Muscle of leg (tissue), 3 donors: ENCODE measurements at regions not wholly inside any gene's neighbourhood (a gene's known extent, or its start where the extent isn't known, plus 50 kb on each side); places are given as distances from the start of the nearest gene placed in this dataset.

Experiments
- DNase-seq: peaks from one replicate; pipeline ENCODE4 v3.0.0; 2013
- H3K27ac ChIP-seq: one replicate; pipeline ENCODE4 v1.5.1; 2013; ENCODE audit warnings: mild to moderate bottlenecking, low read length, control low read depth
- H3K27me3 ChIP-seq: one replicate; pipeline ENCODE4 v1.6.1; 2013; ENCODE audit warnings: low read length; ENCODE audit not compliant: control insufficient read depth, insufficient read depth
- H3K36me3 ChIP-seq: one replicate; pipeline ENCODE4 v1.6.1; 2013; ENCODE audit warnings: low read length; ENCODE audit not compliant: control insufficient read depth, insufficient read depth
- H3K4me1 ChIP-seq: one replicate; pipeline ENCODE4 v1.6.1; 2013; ENCODE audit warnings: low read length; ENCODE audit not compliant: control insufficient read depth, insufficient read depth
- H3K4me3 ChIP-seq: one replicate; pipeline ENCODE4 v1.5.1; 2013; ENCODE audit warnings: low read length, control low read depth
- H3K9me3 ChIP-seq: replicated peaks from 2 replicates; pipeline ENCODE4 v1.6.1; 2013; ENCODE audit warnings: low read depth, low read length; ENCODE audit not compliant: control insufficient read depth
- WGBS: methylation state at CpG from one replicate; pipeline ENCODE4 v1.1.5; 2013; ENCODE audit warnings: missing lambda C conversion rate; ENCODE audit not compliant: insufficient coverage; 5-methylcytosine and 5-hydroxymethylcytosine counted together

DNA sequence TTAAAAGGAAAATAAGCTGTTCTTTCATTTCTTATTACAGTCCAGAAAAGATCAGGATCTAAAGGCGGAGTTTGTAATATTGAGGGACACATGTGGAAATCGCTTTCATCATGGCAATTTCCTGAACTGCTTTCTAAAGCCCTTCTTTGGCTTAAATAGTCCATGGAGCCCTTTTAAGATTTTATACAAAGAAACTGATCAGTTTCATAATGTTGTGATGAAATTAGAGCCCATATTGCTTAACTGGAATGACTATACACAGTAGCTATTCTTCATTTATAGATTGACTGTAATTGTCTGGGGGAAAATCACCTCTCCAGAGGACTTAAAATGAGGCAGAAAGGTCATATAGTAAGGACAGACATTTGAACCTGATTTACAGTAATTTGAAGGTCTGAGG, 322.2 kb downstream of the ETAA1 start:
- WGBS, result no CpG with 5 or more reads among the region's 2 CpGs
- DNase-seq, result no peak

DNA sequence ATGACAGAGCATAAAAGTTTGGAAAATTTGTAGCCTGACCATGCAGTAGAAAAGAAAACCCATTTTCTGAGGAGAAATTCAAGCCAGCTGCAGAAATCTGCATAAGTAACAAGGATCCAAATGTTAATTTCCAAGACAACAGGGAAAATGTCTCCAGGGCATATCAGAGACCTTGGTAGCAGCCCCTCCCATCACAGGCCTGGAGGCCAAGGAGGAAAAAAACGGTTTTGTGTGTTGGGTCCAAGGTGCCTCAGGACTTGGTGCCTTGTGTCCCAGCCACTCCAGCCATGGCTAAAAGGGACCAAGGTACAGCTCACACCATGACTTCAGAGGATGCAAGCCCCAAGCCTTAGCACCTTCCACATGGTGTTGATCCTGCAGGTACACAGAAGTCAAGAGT, 324.4 kb downstream of the ETAA1 start:
- Histone ChIP-seq H3K36me3 (no peaks in the 10 kb centered on the region), H3K27me3 (no peaks in the 10 kb centered on the region), H3K4me1 (no peaks in the 10 kb centered on the region), H3K4me3 (no peak overlapping the region), H3K9me3 (no peaks in the 10 kb centered on the region), H3K27ac (no peak overlapping the region)
- 67% methylated on average over 1 of the region's 1 CpG for WGBS
- DNase-seq, result no peak

More for the DNA sequence above, 322.2 kb downstream of the ETAA1 start:
- H3K27ac ChIP-seq, result no peak overlapping the region
- H3K4me1 ChIP-seq, result no peaks in the 10 kb centered on the region
- no peaks in the 10 kb centered on the region for H3K36me3 ChIP-seq
- no peaks in the 10 kb centered on the region for H3K27me3 ChIP-seq
- H3K9me3 ChIP-seq, result no peaks in the 10 kb centered on the region
- H3K4me3 ChIP-seq, result no peak overlapping the region

DNA sequence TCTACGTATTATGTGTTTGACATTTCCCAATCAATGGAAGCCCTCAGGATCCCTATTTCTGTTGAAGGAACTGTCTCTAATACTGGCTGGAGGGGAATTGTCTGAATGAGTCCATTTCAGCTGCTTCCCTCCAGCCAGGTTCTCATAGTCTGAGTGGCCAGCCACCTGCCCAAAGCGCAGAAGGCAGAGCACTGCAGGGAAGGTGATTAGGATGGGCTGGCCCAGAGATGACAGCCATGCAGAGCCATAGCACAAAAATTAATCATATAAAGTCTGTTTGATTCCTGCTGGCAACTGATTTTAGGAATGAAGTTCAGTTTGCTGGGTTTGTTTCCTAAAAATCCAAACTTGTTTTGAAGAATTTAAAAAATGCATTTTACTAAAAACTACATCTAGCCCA, 327.1 kb downstream of the ETAA1 start:
- Histone ChIP-seq H3K9me3 (no peaks in the 10 kb centered on the region), H3K36me3 (no peaks in the 10 kb centered on the region), H3K4me1 (no peaks in the 10 kb centered on the region), H3K27me3 (no peaks in the 10 kb centered on the region), H3K27ac (no peak overlapping the region), H3K4me3 (no peak overlapping the region)
- no CpG with 5 or more reads among the region's 2 CpGs for WGBS
- no peak for DNase-seq

DNA sequence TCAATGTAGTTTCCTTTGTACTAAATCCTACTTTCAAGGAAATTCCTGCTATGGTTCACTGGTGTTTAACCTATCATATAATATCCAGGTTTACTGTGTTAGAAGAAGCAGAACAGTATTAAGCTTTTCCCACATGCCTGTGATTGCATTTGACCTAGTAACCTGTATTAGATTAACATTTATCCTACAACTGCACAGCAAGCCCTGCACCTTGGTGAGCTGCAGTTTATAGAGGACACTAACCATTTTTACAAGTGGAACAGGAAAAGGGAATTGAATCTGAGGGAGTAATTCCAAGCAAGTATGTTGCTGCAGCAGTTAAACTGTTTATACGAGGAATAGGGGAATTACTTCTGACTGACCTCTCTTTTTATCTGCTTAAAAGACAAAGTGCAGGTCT, 328.6 kb downstream of the ETAA1 start:
- DNase-seq, result no peak
- WGBS, result no CpG with 5 or more reads among the region's 1 CpG
- H3K27ac ChIP-seq, result no peak overlapping the region
- no peaks in the 10 kb centered on the region for H3K4me1 ChIP-seq
- H3K9me3 ChIP-seq, result no peaks in the 10 kb centered on the region
- no peak overlapping the region for H3K4me3 ChIP-seq
- H3K27me3 ChIP-seq, result no peaks in the 10 kb centered on the region
- no peaks in the 10 kb centered on the region for H3K36me3 ChIP-seq

DNA sequence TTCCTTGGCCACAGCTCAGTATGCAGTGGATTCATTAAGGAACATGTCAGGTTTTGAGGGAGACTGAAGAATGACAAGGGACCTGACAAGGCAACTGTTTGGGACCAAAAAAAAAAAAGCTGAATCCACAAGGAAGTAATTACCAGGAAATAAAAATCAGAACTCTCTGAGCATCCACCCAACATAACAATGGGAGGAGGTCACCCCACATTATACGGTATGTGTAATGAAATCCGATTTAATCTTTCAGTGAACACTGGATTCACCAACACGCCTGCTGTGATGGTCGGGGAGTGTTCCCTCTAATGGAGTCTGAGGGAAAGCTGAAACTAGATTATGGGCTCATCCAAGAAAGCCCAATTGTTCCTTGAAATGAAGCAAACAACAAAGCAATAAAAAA, 329.3 kb downstream of the ETAA1 start:
- Histone ChIP-seq H3K4me1 (no peaks in the 10 kb centered on the region), H3K27me3 (no peaks in the 10 kb centered on the region), H3K4me3 (no peak overlapping the region), H3K27ac (no peak overlapping the region), H3K9me3 (no peaks in the 10 kb centered on the region), H3K36me3 (no peaks in the 10 kb centered on the region)
- DNase-seq, result no peak
- WGBS, result no CpG with 5 or more reads among the region's 4 CpGs

DNA sequence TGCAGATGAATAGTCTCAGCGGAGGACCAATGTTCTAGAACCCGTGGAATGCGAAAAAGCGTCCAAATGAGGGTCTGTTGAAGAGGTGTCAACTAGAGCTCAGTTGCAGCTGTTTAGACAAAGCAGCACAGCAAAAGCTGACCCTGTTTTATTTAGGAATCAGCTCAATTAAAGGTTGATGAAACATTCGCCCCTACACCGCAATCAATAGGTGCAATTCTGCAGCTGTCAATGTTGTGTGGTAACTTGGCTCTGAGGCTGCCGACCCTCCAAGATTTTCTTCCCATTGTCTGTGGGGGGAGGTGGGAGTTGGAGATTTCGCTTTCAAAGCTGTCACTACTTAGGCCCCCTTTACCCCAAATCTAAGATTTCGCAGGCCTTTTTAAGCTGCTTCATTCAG, 330.0 kb downstream of the ETAA1 start:
- DNase-seq, result no peak
- no peaks in the 10 kb centered on the region for H3K36me3 ChIP-seq
- WGBS, result 57% methylated on average over 6 of the region's 9 CpGs
- no peak overlapping the region for H3K27ac ChIP-seq
- H3K27me3 ChIP-seq, result no peaks in the 10 kb centered on the region
- no peak overlapping the region for H3K4me3 ChIP-seq
- no peaks in the 10 kb centered on the region for H3K9me3 ChIP-seq
- no peaks in the 10 kb centered on the region for H3K4me1 ChIP-seq

DNA sequence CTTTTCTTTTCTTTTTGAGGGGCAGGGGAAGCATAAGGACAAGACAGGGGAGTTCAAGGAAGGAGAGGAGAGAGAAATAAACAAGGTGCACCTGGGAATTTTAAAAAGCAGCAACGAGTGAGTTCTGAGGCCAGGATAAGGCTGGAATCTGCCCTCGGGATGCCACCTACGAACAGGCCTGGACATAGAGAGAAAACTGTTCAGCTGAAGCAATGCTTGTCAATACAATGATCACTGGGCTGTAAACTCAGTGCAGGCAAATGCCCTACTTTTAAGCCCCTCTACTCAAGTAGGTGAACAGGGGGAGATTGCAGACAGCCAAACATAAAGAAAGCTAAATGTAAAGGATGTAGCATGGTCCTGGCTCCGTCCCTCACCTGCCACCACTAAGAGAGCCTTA, 330.5 kb downstream of the ETAA1 start:
- Histone ChIP-seq H3K27me3 (no peaks in the 10 kb centered on the region), H3K4me3 (no peak overlapping the region), H3K4me1 (no peaks in the 10 kb centered on the region), H3K36me3 (no peaks in the 10 kb centered on the region), H3K9me3 (no peaks in the 10 kb centered on the region), H3K27ac (no peak overlapping the region)
- DNase-seq, result no peak
- 57% methylated on average over 4 of the region's 4 CpGs for WGBS

DNA sequence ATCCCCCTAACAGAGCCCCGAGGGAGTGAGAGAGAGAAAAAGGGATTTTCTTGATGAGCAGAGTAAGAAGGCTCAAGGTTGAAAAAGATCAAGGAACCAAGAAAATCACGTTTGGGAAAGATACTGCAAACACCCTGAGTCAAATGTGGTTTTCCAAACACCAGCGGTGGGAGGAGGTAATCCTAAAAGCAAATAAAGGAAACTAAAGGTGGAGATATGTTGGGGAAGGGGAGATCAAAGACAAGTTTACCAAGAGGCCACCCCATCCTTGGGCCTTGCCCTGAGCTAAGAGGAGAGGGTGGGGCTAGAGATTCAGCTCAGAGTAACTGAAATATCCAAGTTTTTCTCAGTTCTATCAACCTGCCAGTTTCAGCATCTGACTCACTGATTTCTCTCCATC, 332.3 kb downstream of the ETAA1 start:
- WGBS, result 17% methylated on average over 1 of the region's 3 CpGs
- Histone ChIP-seq H3K27ac (no peak overlapping the region), H3K4me1 (no peaks in the 10 kb centered on the region), H3K9me3 (no peaks in the 10 kb centered on the region), H3K4me3 (no peak overlapping the region), H3K36me3 (no peaks in the 10 kb centered on the region), H3K27me3 (no peaks in the 10 kb centered on the region)
- DNase-seq, result no peak

DNA sequence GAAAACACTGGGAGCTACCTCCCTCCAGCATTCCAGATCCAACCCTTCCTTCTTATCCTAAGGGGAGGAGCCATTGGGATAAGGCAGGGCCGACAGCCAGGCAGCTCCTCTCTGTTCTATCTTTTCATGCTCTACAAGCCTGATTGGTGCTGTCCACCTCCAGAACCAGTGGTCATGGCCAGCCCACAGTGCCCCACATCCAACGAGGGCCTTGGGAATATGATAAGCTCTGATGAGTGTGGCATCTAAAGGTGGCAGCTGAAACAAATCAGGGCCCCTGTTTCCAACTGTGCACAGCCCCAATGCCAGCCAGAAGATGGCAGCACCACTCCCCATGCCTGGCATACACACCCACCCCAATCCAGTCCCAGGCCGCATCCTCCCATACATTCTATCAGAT, 329.3 kb downstream of the C1D start:
- no peaks in the 10 kb centered on the region for H3K9me3 ChIP-seq
- H3K27ac ChIP-seq, result no peak overlapping the region
- no peaks in the 10 kb centered on the region for H3K4me1 ChIP-seq
- no peaks in the 10 kb centered on the region for H3K36me3 ChIP-seq
- no peaks in the 10 kb centered on the region for H3K27me3 ChIP-seq
- DNase-seq, result no peak
- no peak overlapping the region for H3K4me3 ChIP-seq
- WGBS, result no CpG with 5 or more reads among the region's 3 CpGs

DNA sequence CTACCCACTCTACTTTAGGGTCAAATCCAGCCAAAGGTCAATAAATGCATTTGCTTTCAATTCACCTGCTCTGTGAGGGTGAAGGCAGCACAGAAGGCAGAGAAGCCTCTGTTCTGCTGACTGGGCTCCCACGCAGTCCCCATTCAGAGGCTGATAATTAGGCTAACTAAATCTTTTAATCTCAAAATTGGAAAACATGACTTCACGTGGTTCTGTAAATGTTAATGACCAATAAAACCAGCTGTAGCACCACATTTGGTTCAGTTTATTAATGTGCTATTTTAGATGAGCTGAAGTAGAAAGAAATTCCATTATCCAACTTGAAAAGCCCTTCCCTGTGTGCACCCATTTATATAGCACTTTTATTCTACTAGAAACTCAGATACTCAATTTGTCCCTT, 310.6 kb downstream of the C1D start:
- Histone ChIP-seq H3K27me3 (no peaks in the 10 kb centered on the region), H3K4me3 (no peak overlapping the region), H3K36me3 (no peaks in the 10 kb centered on the region), H3K9me3 (no peaks in the 10 kb centered on the region), H3K4me1 (no peaks in the 10 kb centered on the region), H3K27ac (no peak overlapping the region)
- no peak for DNase-seq
- no CpG with 5 or more reads among the region's 2 CpGs for WGBS

DNA sequence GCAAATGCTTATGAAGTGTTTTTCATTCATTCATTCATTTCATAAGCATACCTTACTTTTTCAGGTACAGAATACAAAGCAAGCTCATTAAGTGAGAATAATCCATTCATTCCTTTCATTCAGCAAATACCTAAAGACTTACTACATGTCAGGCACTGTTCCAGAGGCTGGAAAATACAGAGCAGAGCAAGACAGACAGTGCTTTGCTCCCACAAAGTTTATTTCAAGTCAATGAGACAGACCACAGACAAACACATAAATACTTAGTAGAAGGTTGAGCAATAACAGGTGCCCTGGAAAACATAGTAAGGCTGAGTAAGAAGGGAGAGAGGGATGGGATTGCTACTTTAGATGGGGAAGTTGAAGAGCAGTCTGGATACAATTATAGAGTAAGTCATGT, 309.8 kb downstream of the C1D start:
- Histone ChIP-seq H3K4me1 (no peaks in the 10 kb centered on the region), H3K27me3 (no peaks in the 10 kb centered on the region), H3K27ac (no peak overlapping the region), H3K9me3 (no peaks in the 10 kb centered on the region), H3K36me3 (no peaks in the 10 kb centered on the region), H3K4me3 (no peak overlapping the region)
- peak; percentile 6 for DNase-seq
